GM18870 (cell line): ENCODE measurements at regions not wholly inside any gene's neighbourhood (a gene's known extent, or its start where the extent isn't known, plus 50 kb on each side); places are given as distances from the start of the nearest gene placed in this dataset.
A peak's percentile ranks its signal among the peaks of the same experiment; 100 is the strongest.

Experiments
- ATAC-seq: cut with Tn5 transposase; IDR thresholded peaks from one replicate; pipeline ENCODE4 v1.9.1; 2021; ENCODE audit warnings: moderate library complexity; ENCODE audit not compliant: unreplicated experiment

DNA sequence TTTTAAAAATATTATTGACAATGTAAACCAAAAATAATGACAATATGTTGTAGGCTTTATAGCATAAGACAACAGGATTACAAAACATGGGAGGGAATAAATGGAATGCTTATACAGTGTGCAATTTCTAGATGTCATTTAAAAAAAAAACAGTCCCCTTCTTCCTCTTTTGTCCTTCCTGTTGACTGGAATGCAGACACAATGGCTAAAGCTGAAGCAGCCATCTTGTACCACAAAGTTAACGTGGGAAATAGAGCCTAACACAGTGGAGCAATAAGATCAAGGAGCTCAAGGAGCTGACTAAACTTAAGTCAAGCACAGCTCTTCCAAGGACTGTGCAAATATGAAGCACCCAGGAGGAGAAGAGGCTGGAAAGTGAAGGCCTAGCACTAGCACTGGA, 208.1 kb downstream of the ARHGAP12 start:
- ATAC-seq: no peak

DNA sequence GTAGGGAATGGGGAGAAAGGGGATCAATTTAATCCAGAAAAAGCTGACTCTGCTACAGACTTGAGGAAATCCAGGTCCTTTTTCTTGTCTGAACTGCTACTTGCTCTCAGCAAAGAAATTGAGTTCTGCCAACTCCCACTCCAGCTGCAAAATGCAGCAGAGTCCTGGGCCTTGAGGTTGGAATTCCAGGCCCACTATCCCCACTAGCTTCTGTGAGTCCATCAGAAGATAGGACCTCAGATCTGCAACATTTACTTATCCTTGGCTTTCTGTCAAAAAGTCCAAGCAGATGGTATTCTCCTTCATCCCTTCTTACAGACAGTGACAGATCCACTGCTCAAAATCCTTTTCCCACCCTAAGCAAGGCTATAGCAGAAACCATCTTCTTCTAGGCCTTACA, 219.2 kb downstream of the ARHGAP12 start:
- no peak for ATAC-seq

DNA sequence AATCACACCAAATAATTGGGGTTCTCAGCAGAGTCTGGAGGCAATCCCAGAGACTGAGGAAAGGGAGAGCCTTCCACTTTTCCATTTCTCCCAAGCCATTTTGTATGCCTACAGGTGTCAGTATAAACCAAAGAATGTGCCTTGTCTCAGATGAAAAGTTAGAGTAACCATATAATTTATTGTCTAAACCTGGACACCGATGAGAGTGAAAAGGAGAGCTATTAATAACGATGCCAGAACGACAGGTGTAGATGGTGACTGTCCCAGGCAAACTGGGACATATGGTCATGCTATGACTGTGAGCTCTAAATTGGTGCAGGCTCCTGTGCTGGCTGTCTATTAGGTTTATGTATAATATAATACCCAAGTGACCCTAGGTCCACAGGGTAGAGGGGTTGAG, 219.6 kb downstream of the ARHGAP12 start:
- no peak for ATAC-seq

DNA sequence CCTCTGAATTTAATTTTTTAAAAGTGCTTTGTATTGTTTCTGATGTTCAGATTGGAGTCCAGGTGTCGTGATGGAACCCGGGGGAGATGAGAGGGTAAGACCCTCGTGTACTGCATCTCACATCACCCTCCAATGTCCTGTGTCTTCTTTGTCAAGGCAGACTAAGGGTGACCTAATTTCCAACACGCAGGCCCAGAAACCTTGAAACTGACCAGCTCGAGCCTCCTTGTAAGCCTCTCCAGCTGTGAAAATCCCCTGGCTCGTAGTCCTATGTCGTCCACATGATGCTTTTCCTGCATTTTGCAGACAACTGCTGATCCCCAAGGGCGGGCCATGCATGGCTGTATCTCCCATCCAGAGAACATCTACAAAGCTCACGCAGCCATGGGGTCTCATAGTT, 220.2 kb downstream of the ARHGAP12 start:
- ATAC-seq: no peak

DNA sequence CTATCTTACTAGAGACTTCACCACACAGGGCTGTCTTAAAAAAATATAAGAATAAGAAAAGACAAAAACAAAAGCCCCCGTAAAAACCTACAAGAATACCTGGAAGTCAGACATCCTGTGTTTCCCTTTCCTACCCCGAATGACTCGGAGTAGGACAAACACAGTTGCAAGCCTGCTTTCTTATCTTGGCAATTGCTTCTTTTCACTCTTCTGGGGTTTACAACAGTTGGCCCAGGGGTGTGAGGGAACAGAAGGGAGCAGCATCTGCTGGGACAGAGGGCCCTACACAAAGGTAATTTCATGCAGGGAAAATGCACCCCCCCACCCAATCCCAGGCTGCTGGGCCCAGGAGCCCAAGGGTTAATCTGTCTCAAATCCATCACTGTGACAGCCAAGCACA, 220.6 kb downstream of the ARHGAP12 start:
- ATAC-seq: peak; percentile 4

DNA sequence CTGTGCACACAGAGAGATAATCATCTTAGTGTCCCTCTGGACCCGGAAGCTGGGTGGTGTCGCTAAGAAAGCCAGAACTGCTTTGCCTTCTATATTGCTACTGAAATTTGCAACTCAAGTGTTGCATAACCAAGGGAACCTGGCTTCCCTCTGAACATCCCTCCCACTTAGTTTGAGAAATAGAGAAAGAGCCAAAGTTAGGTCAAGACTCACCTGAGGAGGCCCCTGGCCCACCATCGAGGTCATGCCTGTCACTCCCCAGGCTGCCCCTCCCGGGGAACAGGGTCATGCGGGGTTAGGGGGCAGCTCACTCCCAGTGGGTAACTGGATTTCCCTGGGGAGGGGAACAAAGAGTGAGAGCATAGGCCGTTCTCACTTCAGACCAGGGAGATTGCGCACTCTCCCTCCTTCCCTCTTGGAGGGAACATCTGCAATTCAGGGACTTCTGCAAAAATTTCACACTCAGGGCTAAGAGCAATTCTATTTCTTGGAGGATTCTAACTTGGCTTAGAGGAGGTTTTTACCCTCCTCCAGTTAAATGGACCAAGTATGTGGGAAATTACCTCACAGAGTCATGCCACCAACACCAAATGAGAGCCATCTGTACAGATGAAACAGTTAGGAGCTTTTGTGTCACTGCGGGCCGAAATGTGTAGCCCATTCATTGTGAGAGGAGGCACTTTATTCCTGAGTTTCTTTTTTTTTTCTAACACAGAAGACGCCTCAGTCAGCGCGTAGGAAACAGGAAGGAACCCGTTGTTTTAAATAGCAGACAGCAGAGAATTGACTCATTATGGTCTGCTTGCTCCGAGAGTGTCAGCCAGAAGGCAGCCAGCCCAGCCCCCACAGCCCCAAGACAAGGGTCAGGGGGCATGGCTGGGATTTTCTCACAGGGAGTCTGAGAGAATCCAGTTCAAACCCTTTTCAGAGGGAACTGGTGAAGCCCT, 221.3 kb downstream of the ARHGAP12 start:
- peak; percentile 93 for ATAC-seq

DNA sequence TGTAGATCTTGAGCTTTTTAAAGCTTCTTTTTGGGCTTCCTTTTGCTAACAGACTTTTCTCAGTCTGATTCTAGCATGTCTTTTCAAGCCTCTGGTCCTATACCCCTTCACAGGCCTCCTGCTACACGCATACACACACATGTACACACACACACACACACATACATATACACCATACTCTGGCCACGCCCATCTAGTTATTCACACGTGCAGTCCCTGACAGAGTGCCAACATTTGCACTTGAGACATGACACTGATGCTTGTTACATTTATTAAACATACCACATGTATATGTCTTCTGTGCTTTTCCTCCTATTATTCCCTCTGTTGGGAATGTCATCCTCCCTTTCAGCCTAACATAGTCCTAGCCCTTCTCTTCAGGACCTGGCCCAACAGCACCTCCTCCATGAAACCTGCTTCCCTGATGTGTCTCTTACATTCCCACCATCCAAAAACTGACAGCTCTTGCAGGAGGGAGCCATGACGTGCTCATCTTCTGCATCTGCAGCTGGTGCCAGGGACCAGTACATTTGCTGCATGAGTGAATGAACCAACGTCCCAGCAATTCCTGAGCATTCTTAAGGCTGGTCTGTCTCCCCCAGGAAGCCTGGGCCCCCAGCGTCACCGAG, 222.1 kb downstream of the ARHGAP12 start:
- no peak for ATAC-seq

DNA sequence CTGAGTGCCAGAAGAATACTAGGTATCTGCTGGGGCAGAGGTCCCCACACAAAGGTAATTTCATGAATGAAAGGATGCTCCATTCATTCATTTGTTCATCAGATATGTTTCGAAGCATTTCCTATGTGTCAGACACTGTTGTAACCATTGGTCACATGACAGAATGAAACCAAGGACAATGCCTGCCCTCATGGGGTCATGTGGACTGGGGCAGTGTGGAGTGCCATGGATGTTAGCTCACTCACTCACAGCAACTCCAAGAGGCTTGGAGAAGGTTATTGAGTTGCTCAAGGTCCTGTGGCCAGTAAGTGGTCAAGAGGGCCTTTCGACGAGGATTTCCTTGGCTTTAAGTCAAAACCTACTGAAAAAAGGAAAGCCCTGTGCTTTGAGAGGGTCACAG, 223.5 kb downstream of the ARHGAP12 start:
- no peak for ATAC-seq

DNA sequence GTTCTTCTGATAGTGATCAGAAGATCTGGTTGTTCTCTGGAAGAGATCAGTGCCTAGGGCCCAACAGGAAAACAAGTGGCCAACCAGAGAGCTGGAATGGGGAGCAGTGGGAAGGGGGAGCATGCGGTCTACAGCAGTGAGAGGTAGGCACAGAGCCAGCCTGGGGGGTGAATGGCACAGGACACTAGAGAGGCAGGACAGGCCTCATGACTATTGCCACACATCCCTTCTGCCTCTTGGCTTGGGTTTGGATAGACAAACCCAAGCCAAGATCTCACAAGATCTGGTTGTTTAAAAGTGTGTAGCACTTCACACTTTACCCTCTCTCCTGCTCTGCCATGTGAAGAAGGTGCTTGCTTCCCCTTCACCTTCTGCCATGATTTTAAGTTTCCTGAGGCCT, 224.4 kb downstream of the ARHGAP12 start:
- no peak for ATAC-seq

DNA sequence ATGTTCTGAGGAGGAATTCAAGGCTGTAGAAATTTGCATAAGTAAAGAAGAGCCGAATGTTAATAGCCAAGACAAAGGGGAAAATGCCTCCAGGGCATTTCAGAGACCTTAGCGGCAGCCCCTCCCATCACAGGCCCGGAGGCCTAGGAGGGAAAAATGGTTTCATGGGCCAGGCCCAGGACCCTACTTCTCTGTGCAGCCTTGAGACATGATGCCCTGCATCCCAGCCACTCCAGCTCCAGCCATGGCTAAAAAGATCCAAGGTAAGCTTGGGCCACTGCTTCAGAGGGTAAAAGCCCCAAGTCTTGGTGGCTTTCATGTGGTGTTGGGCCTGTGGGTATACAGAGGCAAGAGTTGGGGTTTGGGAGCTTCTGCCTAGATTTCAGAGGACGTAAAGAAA, 225.7 kb downstream of the ARHGAP12 start:
- ATAC-seq: no peak

DNA sequence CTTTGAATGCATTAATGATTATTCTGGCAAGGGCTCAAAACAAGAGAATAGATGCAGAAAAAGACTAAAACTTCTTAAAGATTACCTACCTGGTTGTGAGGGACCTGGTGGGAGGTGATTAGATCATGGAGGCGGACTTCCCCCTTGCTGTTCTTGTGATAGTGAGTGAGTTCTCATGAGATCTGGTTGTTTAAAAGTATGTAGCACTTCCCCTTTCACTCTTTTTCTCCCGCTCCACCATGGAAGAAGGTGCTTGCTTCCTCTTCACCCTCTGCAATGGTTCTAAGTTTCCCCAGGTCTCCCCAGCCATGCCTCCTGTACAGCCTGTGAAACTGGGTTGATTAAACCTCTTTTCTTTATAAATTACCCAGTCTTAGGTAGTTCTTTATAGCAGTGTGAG, 226.6 kb downstream of the ARHGAP12 start:
- no peak for ATAC-seq

DNA sequence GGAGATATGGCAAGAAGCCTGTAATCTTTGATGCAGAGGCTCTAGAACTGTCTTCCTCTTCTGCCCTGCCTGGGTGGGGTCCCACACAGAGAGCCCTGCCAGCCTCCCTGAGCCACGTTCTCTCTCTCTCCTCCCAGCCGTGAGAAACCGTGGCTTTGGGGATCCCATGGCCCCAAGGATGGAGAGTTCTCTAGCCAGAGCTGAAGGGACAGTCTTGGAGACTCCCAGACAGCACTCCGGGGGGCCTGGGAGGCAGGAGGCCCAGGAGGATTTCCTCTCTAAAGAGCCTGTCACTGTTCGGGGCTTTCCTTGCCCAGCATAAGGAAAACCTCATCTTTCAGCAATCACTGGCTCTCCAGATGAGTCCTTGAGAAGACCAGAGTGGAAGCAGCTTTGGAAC, 227.1 kb downstream of the ARHGAP12 start:
- ATAC-seq: no peak

DNA sequence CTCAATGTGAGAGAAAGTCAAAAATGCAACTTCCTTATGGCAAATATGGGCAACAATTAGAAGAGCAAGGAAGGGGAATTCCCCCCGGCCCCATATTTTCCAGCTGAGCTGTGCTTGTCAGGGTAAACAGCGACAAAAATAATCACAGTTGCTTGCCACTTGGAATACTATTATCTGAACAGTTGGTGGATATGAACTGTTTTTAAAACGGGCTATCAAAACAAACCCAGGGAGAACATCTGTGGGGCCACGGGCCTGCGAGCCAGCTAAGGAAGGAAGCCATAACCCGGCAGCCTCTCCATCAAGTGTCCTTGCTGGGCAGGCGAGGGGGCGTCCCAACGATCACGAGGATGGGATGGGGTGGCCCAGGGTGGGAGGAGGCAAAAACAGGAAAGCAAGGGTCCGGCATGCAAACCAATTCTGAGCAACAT, 228.4 kb downstream of the ARHGAP12 start:
- no peak for ATAC-seq

DNA sequence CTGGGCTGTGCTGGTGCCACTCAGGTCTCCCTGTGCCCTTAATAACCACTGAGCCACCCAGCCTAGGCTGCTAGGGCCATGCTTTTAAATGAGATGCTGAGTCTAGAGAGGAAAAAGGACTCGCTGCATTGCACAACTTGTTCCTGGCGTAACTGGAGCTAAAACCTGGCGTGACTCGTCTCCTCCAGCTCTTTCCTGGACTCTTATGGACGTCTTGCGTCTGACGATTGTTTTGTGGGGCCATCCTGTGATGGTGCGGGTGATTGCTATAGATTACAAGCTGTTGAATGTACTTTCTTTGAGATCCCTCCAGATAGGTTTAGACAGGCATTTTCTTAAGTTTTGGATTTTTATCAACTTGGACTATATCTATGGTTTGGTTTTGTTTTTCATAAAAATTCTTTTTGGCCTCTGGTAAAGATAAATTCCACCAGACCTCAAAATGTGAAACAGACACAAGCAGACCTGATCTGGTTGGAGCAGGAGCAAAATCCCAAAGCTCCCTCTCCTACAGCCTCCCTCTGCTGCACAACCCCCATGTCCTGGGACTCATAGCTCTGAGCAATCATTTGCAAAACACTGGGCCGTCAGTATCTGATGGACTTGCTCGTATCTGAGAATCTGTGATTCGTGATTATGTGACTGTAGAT, 230.3 kb downstream of the ARHGAP12 start:
- no peak for ATAC-seq

DNA sequence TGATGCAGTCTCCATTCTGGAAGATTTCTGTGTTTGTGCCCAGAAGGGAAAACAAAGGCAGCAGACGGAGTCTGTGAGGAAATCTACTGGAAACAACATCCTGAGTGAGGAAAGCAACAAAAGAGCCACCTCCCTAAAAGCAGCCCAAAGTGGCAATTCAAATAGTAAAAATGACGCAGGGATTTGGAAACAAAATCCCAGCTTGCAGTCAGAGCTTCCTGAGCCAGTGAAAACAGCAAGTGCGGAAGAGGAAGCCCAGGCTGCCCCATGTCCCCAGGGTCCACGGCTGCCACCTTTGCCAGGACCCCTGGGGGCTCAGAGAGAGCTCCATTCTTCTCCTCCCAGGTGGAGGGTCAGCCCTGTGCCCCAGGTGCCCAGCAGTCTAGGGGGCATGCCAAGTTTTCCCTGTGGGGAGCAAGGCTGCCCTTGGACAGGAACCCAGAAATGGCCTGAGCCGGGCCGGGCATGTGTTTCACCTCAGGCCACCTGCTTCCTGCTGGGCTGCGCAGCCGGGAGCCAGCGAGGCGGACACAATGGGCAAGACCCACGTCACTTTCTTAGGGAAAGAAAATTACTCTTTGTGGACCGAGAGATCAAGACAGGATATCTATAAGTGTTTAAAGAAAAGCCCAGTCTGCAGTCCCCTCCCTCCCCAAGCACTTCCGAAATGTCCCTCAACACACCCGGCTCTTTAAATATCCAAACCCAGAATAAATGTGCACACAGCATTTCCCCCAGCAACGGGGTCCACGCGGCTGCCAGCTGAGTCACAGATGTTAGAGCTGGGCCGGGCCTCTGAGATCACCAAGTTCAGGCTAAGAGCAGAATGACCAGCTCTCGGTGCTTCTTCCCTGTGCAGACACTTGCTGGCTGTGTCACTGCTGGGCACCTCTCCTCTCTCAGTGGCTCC, 231.1 kb downstream of the ARHGAP12 start:
- ATAC-seq: no peak

DNA sequence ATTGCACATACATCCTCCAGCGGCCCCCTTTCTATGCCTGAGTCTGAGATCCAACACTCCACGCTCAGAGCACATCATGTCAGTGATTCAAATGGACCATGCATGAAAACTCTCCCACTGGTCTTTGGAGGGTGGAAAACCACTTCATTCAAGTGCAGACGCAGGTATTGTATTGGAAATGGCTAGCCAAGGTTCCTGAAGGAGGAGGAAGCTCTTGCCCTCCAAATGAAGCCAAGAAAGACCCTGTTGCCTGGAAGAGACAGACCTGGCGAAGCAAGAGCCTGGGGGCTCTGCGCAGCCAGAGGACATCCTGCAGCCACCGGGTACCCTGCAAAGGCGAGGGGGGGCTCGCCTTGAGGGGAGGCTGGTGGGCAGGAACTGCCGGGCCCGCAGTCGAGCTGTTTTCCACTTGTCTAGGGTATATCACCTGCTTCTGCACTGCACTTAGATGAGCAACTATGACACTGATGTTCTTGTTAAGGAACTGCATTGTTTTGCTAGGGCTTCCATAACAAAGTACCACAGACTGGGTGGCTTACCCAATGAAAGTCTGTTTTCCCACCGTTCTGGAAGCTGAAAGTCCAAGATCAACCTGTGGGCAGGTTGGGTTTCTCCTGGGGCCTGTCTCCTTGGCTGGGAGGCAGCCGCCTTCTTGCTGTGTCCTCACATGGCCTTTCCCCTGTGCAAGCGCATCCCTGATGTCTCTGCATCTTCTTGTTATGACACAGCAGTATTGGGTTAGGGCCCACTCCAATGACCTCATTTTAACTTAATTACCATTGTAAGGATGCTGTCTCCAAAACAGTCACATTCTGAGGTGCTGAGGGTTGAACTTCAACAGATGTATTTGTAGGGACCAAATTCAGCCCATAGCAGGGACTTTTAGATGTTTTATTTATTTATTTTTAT, 233.4 kb downstream of the ARHGAP12 start:
- no peak for ATAC-seq

DNA sequence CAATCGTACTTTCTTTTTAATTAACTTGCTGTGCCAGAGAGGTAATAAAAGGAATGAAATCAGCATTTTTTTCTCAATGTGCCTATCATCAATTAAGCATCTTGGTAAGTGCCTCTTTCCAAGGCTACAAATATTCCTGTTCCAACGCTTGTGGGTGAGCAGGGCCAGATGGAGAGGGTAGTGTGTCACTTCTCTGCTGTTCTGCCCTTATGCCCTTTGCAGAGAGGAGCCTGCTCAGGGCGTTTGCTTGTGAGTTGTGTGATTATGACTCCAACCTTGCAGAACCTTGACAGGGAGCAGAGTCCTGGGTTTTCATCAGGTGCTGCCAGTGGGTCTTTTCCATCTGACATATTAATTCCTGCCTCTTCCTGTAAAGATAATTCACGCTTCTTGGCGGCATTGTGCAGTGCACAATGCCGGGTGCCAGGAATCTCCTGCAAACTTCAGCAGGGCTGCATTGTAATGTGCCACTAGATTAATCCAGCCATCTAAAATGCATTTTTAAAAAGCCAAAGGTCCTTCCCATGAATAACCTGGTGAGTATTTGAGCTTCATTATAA, 234.4 kb downstream of the ARHGAP12 start:
- ATAC-seq: no peak

DNA sequence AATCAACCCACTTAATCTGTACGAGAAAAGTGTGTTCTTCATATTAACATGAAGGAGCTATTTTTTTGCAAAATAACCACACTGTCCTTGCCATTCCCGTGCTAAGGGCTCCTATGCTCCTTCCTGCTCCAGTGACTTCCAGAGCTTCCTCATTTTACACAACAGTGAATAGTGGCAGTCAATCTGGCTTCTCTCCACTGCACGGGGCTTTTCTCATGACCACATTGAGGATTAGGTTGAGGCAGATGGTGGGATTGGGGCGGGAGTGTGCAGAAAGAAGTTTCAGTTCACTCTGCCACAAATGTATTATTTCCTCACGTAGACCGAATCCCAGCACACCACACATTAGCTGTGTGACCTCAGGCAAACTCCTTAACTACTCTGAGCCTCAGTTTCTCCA, 235.1 kb downstream of the ARHGAP12 start:
- ATAC-seq: no peak

DNA sequence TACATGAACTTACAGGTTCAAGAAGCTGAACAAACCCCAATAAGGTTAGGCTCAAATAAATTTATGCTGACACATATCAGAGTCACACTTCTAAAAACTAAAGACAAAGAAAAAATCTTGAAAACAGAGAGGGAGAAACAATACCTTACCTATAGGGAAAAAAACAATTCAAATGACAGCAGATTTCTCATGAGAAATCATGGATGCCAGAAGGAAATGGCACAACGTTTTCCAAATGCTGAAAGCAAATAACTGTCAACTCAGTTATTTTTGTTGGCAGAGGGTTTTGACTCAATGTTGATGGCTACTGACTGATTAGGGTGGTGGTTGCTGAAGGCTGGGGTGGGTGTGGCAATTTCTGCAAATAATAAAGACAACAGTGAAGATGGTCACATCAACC, 239.4 kb downstream of the ARHGAP12 start:
- ATAC-seq: no peak
